ENCODE measurements at regions not wholly inside any gene's neighbourhood (a gene's known extent, or its start where the extent isn't known, plus 50 kb on each side); places are given as distances from the start of the nearest gene placed in this dataset.

DNA sequence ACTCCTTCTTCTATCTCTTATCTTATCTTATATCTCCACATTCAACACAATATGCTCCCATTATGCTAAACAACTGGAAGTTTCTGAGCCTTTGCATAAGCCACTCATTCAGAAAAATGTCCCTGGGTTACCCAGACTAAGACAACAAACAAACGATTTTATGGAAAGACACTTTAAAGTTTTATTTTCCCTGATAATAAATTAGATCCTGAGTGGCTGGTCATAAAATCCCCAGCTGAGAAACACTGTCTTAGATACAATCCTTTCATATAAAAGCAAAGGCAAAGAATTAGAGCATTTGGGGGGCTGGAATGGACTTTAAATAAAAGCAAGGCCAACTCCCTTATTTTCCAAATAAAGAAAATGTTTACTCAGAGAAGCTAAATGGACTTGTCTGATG lies 322.3 kb downstream of the GBE1 start:
- TF ChIP-seq POLR2A (IDR thresholded peaks at IDR 0.05): no peak
- TF ChIP-seq, protein P1, sequence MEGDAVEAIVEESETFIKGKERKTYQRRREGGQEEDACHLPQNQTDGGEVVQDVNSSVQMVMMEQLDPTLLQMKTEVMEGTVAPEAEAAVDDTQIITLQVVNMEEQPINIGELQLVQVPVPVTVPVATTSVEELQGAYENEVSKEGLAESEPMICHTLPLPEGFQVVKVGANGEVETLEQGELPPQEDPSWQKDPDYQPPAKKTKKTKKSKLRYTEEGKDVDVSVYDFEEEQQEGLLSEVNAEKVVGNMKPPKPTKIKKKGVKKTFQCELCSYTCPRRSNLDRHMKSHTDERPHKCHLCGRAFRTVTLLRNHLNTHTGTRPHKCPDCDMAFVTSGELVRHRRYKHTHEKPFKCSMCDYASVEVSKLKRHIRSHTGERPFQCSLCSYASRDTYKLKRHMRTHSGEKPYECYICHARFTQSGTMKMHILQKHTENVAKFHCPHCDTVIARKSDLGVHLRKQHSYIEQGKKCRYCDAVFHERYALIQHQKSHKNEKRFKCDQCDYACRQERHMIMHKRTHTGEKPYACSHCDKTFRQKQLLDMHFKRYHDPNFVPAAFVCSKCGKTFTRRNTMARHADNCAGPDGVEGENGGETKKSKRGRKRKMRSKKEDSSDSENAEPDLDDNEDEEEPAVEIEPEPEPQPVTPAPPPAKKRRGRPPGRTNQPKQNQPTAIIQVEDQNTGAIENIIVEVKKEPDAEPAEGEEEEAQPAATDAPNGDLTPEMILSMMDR (IDR thresholded peaks at IDR 0.05): no peak
